Medulla oblongata (tissue), 1 donor: ENCODE measurements at regions not wholly inside any gene's neighbourhood (a gene's known extent, or its start where the extent isn't known, plus 50 kb on each side); places are given as distances from the start of the nearest gene placed in this dataset.
"Not testable (repeated sequence)": the region's sequence is repeated elsewhere in the genome, so short reads cannot be mapped to it uniquely, and the experiment has no call there.

Experiments used
- DNase-seq: peaks from one replicate; pipeline ENCODE4 v3.0.0-alpha.2; 2015; ENCODE audit errors: extremely low spot score

- no peak for DNase-seq
Observed at GRCh38 chr12:24517000-24517399, 431.9 kb downstream of the BCAT1 start.

- no peak for DNase-seq
Observed at GRCh38 chr12:24510581-24511125, 438.2 kb downstream of the BCAT1 start.

GRCh38 chr12:24507827-24508226 lies 441.1 kb downstream of the BCAT1 start:
- no peak for DNase-seq

GRCh38 chr12:24505366-24506015 lies 443.4 kb downstream of the BCAT1 start:
- DNase-seq: no peak

- not testable (repeated sequence) for DNase-seq
Observed at GRCh38 chr12:24503477-24503876, 445.4 kb downstream of the BCAT1 start.

- DNase-seq: no peak
Observed at GRCh38 chr12:24500831-24501230, 448.1 kb downstream of the BCAT1 start.

GRCh38 chr12:24500421-24500820 lies 448.5 kb downstream of the BCAT1 start:
- DNase-seq: no peak

GRCh38 chr12:24499151-24500146 lies 449.5 kb downstream of the BCAT1 start:
- DNase-seq: no peak

GRCh38 chr12:24496755-24497154 lies 452.1 kb downstream of the BCAT1 start:
- no peak for DNase-seq

- DNase-seq: no peak
Observed at GRCh38 chr12:24494401-24494800, 454.5 kb downstream of the BCAT1 start.

- DNase-seq: no peak
Observed at GRCh38 chr12:24491968-24492367, 456.9 kb downstream of the BCAT1 start.

GRCh38 chr12:24489939-24490338 lies 459.0 kb downstream of the BCAT1 start:
- no peak for DNase-seq

GRCh38 chr12:24488906-24489619 lies 459.8 kb downstream of the BCAT1 start:
- DNase-seq: no peak

- DNase-seq: no peak
Observed at GRCh38 chr12:24488091-24488596, 460.8 kb downstream of the BCAT1 start.

GRCh38 chr12:24487606-24488005 lies 461.3 kb downstream of the BCAT1 start:
- DNase-seq: no peak

GRCh38 chr12:24483732-24484131 lies 465.2 kb downstream of the BCAT1 start:
- no peak for DNase-seq

GRCh38 chr12:24482882-24483604 lies 465.9 kb downstream of the BCAT1 start:
- DNase-seq: no peak

- DNase-seq: no peak
Observed at GRCh38 chr12:24482044-24482443, 466.9 kb downstream of the BCAT1 start.

GRCh38 chr12:24480766-24481449 lies 468.0 kb downstream of the BCAT1 start:
- no peak for DNase-seq

GRCh38 chr12:24479131-24479530 lies 469.8 kb downstream of the BCAT1 start:
- DNase-seq: no peak
